ENCODE measurements at regions not wholly inside any gene's neighbourhood (a gene's known extent, or its start where the extent isn't known, plus 50 kb on each side); places are given as distances from the start of the nearest gene placed in this dataset.
A peak's percentile ranks its signal among the peaks of the same experiment; 100 is the strongest.

DNA sequence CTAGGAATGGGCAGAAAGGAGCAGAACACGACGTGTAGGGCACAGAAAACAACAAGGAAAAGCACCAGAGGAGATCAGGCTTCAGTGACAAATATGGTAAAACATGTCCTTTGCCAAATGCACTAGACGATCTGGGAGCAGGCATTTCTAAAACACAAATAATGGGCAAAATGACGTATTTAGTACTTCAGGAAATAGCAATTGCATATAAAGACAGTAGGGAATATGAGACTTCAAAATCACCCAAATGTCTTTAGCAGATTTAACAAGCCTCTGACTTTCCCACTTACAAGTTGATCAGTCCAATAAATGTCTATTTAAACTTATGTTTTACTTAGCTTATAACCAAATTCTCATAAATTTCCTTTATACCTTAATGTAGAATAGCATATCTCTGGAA, 969.6 kb upstream of the C9orf72 start:
- H3K9me3 ChIP-seq (ENCODE audit: low read depth) = no peaks in the 10 kb centered on the region
- H3F3A ChIP-seq (ENCODE audit: low read depth) = no peaks in the 10 kb centered on the region
- H2AFZ ChIP-seq (replicated peaks) = peak overlapping the region; percentile 40
- Mint-ChIP-seq H3K36me3 (no peaks in the 10 kb centered on the region), H3K27me3 (ENCODE audit: insufficient read depth, low read depth) (no peaks in the 10 kb centered on the region), H3K4me3 (no peak overlapping the region), H3K9me3 (no peaks in the 10 kb centered on the region), H3K4me1 (no peaks in the 10 kb centered on the region), H3K27ac (no peak overlapping the region)
- H3K36me3 ChIP-seq = no peaks in the 10 kb centered on the region
- H3K4me3 ChIP-seq = no peak overlapping the region
- H3K4me2 ChIP-seq = no peak overlapping the region
- no peak overlapping the region for H3K9ac ChIP-seq
- no peak overlapping the region for H3K27ac ChIP-seq
- no peaks in the 10 kb centered on the region for H3K79me2 ChIP-seq (ENCODE audit: low read depth)
- H4K20me1 ChIP-seq (ENCODE audit: low read depth) = no peaks in the 10 kb centered on the region
- TF ChIP-seq EZH2phosphoT487 (IDR thresholded peaks at IDR 0.05) (no peak), CTCF (IDR thresholded peaks at IDR 0.05) (no peak), EZH2 (IDR thresholded peaks at IDR 0.05) (no peak)
- H3K4me1 ChIP-seq = no peaks in the 10 kb centered on the region
- H3K27me3 ChIP-seq = no peaks in the 10 kb centered on the region
- DNase-seq (ENCODE audit: low spot score) = no peak

DNA sequence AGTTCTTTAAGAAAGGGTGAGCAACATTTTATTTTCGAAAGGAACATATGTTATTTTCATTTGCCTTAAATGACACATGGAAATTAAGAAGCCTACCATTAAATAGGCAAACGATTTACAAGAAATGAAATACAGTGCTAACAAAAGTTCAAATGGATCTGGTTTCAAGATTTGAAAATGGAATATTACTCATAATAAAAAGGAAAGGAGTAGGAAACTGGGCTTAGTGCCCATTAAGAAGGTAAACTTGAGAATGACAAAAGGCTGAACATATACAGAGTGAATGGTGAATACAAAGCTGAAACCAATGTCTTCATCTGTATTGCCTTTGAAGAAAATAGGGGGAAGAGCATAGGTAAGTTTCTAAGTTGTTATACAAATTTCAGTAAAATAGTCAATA, 974.2 kb upstream of the C9orf72 start:
- DNase-seq (ENCODE audit: low spot score) = no peak
- no peaks in the 10 kb centered on the region for H3K27me3 Mint-ChIP-seq (ENCODE audit: insufficient read depth, low read depth)
- no peaks in the 10 kb centered on the region for H3K27me3 ChIP-seq
- no peak for TF ChIP-seq EZH2phosphoT487 (IDR thresholded peaks at IDR 0.05)
- no peak for TF ChIP-seq CTCF (IDR thresholded peaks at IDR 0.05)
- no peak for TF ChIP-seq EZH2 (IDR thresholded peaks at IDR 0.05)
- no peaks in the 10 kb centered on the region for H3K36me3 Mint-ChIP-seq
- no peak overlapping the region for H3K27ac Mint-ChIP-seq
- H3K9me3 Mint-ChIP-seq = peaks cover 3% of the 10 kb centered on the region
- no peaks in the 10 kb centered on the region for H3K9me3 ChIP-seq (ENCODE audit: low read depth)
- no peaks in the 10 kb centered on the region for H3K4me1 Mint-ChIP-seq
- H3K4me2 ChIP-seq = no peak overlapping the region
- H3K4me1 ChIP-seq = no peaks in the 10 kb centered on the region
- no peaks in the 10 kb centered on the region for H4K20me1 ChIP-seq (ENCODE audit: low read depth)
- H3F3A ChIP-seq (ENCODE audit: low read depth) = no peaks in the 10 kb centered on the region
- H3K4me3 ChIP-seq = no peak overlapping the region
- H3K9ac ChIP-seq = no peak overlapping the region
- H3K36me3 ChIP-seq = no peaks in the 10 kb centered on the region
- no peak overlapping the region for H3K4me3 Mint-ChIP-seq
- H3K79me2 ChIP-seq (ENCODE audit: low read depth) = no peaks in the 10 kb centered on the region
- H2AFZ ChIP-seq (replicated peaks) = no peak overlapping the region
- H3K27ac ChIP-seq = no peak overlapping the region

DNA sequence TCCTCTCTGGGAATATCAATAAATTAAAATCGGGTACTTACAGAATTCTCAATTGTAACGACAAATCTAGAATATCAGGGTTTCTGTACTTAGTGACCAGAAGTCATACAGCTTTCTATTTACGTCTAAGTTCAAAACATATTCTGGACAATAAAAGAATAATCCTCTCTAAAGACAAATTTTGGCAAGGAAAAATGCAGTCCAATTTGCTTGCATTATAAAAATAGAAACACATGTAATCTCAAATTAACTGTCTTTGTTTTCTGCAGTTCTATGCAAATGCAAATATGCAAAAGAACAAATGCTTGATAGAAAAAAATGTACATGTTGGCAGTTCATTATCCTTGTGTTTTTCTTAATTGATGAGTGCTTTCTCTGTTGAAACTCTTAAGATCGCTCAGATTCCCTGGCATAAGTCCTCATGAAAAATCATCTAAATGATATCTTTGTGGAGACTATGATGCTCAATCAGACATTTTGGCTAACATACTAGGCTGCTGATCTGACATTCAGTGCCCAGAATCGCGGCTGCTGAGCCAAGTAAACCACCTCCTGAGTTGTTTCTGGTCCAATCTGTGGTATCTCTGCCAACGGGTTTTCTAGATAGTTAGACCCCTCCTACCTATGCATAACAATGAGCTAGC, 990.1 kb upstream of the C9orf72 start:
- no peaks in the 10 kb centered on the region for H3K4me1 Mint-ChIP-seq
- H3K9ac ChIP-seq = no peak overlapping the region
- no peaks in the 10 kb centered on the region for H3K36me3 Mint-ChIP-seq
- no peaks in the 10 kb centered on the region for H3K4me1 ChIP-seq
- H3K4me3 ChIP-seq = no peak overlapping the region
- no peaks in the 10 kb centered on the region for H3K9me3 Mint-ChIP-seq
- DNase-seq (ENCODE audit: low spot score) = no peak
- no peaks in the 10 kb centered on the region for H3K27me3 Mint-ChIP-seq (ENCODE audit: insufficient read depth, low read depth)
- H2AFZ ChIP-seq (replicated peaks) = no peak overlapping the region
- H4K20me1 ChIP-seq (ENCODE audit: low read depth) = no peaks in the 10 kb centered on the region
- H3K27me3 ChIP-seq = no peaks in the 10 kb centered on the region
- no peaks in the 10 kb centered on the region for H3K9me3 ChIP-seq (ENCODE audit: low read depth)
- no peaks in the 10 kb centered on the region for H3F3A ChIP-seq (ENCODE audit: low read depth)
- no peaks in the 10 kb centered on the region for H3K36me3 ChIP-seq
- H3K27ac ChIP-seq = no peak overlapping the region
- no peak overlapping the region for H3K4me3 Mint-ChIP-seq
- no peak for TF ChIP-seq EZH2 (IDR thresholded peaks at IDR 0.05)
- no peak for TF ChIP-seq CTCF (IDR thresholded peaks at IDR 0.05)
- TF ChIP-seq EZH2phosphoT487 (IDR thresholded peaks at IDR 0.05) = no peak
- H3K27ac Mint-ChIP-seq = no peak overlapping the region
- no peak overlapping the region for H3K4me2 ChIP-seq
- H3K79me2 ChIP-seq (ENCODE audit: low read depth) = no peaks in the 10 kb centered on the region

Data from neural progenitor cell (in vitro differentiated cells).